CD4-positive, alpha-beta T cell (primary cell): ENCODE measurements at regions not wholly inside any gene's neighbourhood (a gene's known extent, or its start where the extent isn't known, plus 50 kb on each side); places are given as distances from the start of the nearest gene placed in this dataset.

Source experiments
- ATAC-seq: fragments of 200-7000 bp; cut with Tn5 transposase; one replicate; pipeline ENCODE4 v1.10.0; 2022; ENCODE audit warnings: mild to moderate bottlenecking; ENCODE audit not compliant: poor library complexity
- CTCF ChIA-PET: fragments of 350-600 bp; sonication (Branson Sonifier 250); formaldehyde crosslinking; loops from one replicate; lab custom pipeline; 2021; ENCODE audit warnings: antibody characterized with exemption, inconsistent platforms; lab: Charles Lee
- POLR2A ChIA-PET: fragments of 350-600 bp; sonication (Branson Sonifier 250); formaldehyde crosslinking; loops from one replicate; lab custom pipeline; 2021; ENCODE audit warnings: antibody characterized with exemption, inconsistent platforms; lab: Charles Lee
- DNase-seq, 14 experiments: peaks; one replicate each; pipeline ENCODE4 v3.0.0-alpha.2; 2013 to 2020; ENCODE audit warnings: mixed read lengths in 2 of 14
- H3K27ac ChIP-seq, 2 donors: one replicate each; pipeline versions ENCODE4 v1.5.1 to v1.7.0; 2013; ENCODE audit warnings: low read length in 2 of 2, low read depth in 1 of 2, mild to moderate bottlenecking in 1 of 2
- H3K27me3 ChIP-seq, 2 experiments: 1 replicate in 1 of 2; 2 replicates in 1 of 2; pipeline versions ENCODE4 v1.6.1 to v1.7.0; 2013; ENCODE audit warnings: low read length in 2 of 2, control low read depth in 1 of 2, mild to moderate bottlenecking in 1 of 2, moderate library complexity in 1 of 2; ENCODE audit not compliant: insufficient read depth in 2 of 2, control insufficient read depth in 1 of 2
- H3K36me3 ChIP-seq: one replicate; pipeline ENCODE4 v1.6.1; 2013; ENCODE audit warnings: low read length, control low read depth; ENCODE audit not compliant: insufficient read depth
- H3K4me1 ChIP-seq: one replicate; pipeline ENCODE4 v1.6.1; 2013; ENCODE audit warnings: low read length, control low read depth; ENCODE audit not compliant: insufficient read depth
- H3K4me3 ChIP-seq: one replicate; pipeline ENCODE4 v1.5.1; 2013; ENCODE audit warnings: mild to moderate bottlenecking, low read length, moderate library complexity
- H3K9me3 ChIP-seq, 2 experiments: 1 replicate in 1 of 2; 2 replicates in 1 of 2; pipeline versions ENCODE4 v1.6.1 to v1.7.0; 2013; ENCODE audit warnings: low read length in 2 of 2, mild to moderate bottlenecking in 2 of 2, control low read depth in 1 of 2, moderate library complexity in 1 of 2; ENCODE audit not compliant: control insufficient read depth in 1 of 2, insufficient read depth in 1 of 2
- H3K27ac Mint-ChIP-seq: one replicate; pipeline ENCODE4 v1.8.0; 2020; ENCODE audit warnings: mixed read lengths
- H3K27me3 Mint-ChIP-seq: one replicate; pipeline ENCODE4 v1.8.0; 2021; ENCODE audit warnings: mixed read lengths
- H3K36me3 Mint-ChIP-seq: one replicate; pipeline ENCODE4 v1.8.0; 2021; ENCODE audit warnings: low read depth, mixed read lengths
- H3K4me1 Mint-ChIP-seq: one replicate; pipeline ENCODE4 v1.8.0; 2021; ENCODE audit warnings: low read depth, mixed read lengths
- H3K4me3 Mint-ChIP-seq: one replicate; pipeline ENCODE4 v1.8.0; 2020; ENCODE audit warnings: mild to moderate bottlenecking, mixed read lengths
- H3K9me3 Mint-ChIP-seq: one replicate; pipeline ENCODE4 v1.8.0; 2020; ENCODE audit warnings: mixed read lengths
- intact Hi-C, 2 experiments: fragments of 100-400 bp; cut with DNase I in 1 of 2; cut with micrococcal nuclease in 1 of 2; formaldehyde crosslinking; loops; one replicate each; pipeline versions ENCODE4 v1.15.1 to v1.9.0; 2023 to 2025; cut with DNase I, micrococcal nuclease
- TF ChIP-seq, protein P1 (sequence below): fragments of 200-600 bp; IDR thresholded peaks from one replicate; pipeline ENCODE4 v1.8.0; 2022; ENCODE audit warnings: antibody characterized with exemption, mild to moderate bottlenecking

DNA sequence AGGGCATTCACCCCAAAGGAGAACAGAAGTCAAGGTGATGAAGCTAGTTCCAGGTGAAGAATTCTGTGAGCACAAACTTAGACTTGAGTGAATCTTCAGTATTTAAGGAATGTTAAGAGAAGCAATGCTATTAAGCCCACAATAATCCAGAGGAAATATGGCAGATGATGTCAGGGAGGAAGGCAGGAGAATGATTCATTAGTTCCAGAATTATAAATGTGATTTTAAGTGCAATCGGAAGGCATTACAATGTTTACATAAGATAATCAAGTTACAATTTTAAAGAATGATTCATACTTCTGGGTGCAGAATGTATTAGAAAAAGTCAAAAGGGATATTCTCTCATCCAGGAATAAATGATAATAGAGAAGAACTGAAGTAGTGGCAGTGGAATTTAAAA is 545.2 kb upstream of the BRINP3 start:
- Mint-ChIP-seq H3K27ac (no peak overlapping the region), H3K36me3 (no peaks in the 10 kb centered on the region), H3K4me1 (no peaks in the 10 kb centered on the region), H3K27me3 (no peaks in the 10 kb centered on the region), H3K9me3 (peaks cover 2% of the 10 kb centered on the region), H3K4me3 (no peak overlapping the region)
- no peak overlapping the region for H3K27ac ChIP-seq
- CTCF ChIA-PET: no interaction called here
- TF ChIP-seq, protein P1, sequence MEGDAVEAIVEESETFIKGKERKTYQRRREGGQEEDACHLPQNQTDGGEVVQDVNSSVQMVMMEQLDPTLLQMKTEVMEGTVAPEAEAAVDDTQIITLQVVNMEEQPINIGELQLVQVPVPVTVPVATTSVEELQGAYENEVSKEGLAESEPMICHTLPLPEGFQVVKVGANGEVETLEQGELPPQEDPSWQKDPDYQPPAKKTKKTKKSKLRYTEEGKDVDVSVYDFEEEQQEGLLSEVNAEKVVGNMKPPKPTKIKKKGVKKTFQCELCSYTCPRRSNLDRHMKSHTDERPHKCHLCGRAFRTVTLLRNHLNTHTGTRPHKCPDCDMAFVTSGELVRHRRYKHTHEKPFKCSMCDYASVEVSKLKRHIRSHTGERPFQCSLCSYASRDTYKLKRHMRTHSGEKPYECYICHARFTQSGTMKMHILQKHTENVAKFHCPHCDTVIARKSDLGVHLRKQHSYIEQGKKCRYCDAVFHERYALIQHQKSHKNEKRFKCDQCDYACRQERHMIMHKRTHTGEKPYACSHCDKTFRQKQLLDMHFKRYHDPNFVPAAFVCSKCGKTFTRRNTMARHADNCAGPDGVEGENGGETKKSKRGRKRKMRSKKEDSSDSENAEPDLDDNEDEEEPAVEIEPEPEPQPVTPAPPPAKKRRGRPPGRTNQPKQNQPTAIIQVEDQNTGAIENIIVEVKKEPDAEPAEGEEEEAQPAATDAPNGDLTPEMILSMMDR: no peak
- no peak overlapping the region for H3K4me3 ChIP-seq
- no peaks in the 10 kb centered on the region for H3K36me3 ChIP-seq
- no peaks in the 10 kb centered on the region for H3K4me1 ChIP-seq
- POLR2A ChIA-PET: no interaction called here
- no peak for DNase-seq
- no peaks in the 10 kb centered on the region for H3K27me3 ChIP-seq
- intact Hi-C loops: no loop called here
- no peak for ATAC-seq
- H3K9me3 ChIP-seq: peaks cover 1 to 17% of the 10 kb centered on the region in 2 experiments

DNA sequence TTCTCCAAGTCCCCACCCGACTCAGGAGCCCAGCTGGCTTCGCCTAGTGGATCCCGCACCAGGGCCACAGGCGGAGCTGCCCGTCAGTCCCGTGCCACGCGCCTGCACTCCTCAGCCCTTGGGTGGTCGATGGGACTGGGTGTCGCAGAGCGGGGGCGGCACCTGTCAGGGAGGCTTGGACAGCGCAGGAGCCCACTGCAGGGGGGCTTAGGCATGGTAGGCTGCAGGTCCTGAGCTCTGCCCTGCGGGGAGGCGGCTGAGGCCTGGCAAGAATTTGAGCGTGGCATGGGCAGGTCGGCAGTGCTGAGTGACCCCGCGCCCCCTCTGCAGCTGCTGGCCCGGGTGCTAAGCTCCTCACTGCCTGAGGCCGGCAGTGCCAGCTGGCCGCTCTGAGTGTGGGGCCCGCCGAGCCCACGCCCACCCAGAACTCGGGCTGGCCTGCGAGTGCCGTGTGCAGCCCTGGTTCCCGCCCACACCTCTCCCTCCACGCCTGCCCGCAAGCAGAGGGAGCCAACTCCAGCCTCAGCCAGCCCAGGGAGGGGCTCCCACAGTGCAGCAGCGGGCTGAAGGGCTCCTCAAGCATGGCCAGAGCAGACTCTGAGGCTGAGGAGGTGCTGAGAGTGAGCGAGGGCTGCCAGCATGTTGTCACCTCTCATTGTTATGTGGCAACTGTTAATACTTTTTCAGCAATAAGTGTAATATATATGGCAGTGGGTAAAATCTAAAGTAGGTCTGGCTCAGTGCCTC is 548.4 kb upstream of the BRINP3 start:
- no peak for ATAC-seq
- no peaks in the 10 kb centered on the region for H3K4me1 ChIP-seq
- TF ChIP-seq, protein P1: no peak
- ChIA-PET POLR2A (no interaction called here), CTCF (no interaction called here)
- H3K36me3 Mint-ChIP-seq: no peaks in the 10 kb centered on the region
- peak in 1 of 14 experiments; percentile 4 for DNase-seq
- no peaks in the 10 kb centered on the region for H3K27me3 Mint-ChIP-seq
- H3K4me3 ChIP-seq: no peak overlapping the region
- no peak overlapping the region for H3K4me3 Mint-ChIP-seq
- H3K27ac ChIP-seq: no peak overlapping the region
- peaks cover 5% of the 10 kb centered on the region for H3K9me3 Mint-ChIP-seq
- peaks cover 0 to 17% of the 10 kb centered on the region in 2 experiments for H3K9me3 ChIP-seq
- intact Hi-C loops: no loop called here
- H3K4me1 Mint-ChIP-seq: no peaks in the 10 kb centered on the region
- H3K36me3 ChIP-seq: no peaks in the 10 kb centered on the region
- no peaks in the 10 kb centered on the region for H3K27me3 ChIP-seq
- no peak overlapping the region for H3K27ac Mint-ChIP-seq

DNA sequence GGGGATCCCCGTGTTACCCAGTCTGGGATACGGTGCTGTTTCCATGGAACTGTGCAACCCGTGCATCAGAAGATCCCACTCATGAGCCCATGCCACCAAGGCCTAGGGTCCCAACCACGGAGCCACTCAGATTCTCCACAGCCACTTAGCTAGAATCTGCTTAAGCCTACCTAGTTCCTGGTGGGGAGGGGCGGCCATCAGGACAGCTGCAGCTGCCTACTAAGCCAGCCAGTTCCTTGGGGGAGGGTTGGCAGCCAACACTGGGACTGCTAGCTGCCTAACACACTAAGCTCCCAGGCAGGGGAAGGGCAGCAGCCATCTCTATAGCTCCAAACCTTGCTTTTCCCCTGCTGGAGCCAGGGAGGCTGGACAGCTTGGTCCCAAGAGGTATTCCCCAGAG is 549.2 kb upstream of the BRINP3 start:
- ATAC-seq: no peak
- intact Hi-C loops: no loop called here
- H3K9me3 ChIP-seq: peaks cover 0 to 17% of the 10 kb centered on the region in 2 experiments

More for the DNA sequence above, 549.2 kb upstream of the BRINP3 start:
- no peaks in the 10 kb centered on the region for H3K27me3 ChIP-seq
- no peaks in the 10 kb centered on the region for H3K4me1 ChIP-seq
- Mint-ChIP-seq H3K4me1 (no peaks in the 10 kb centered on the region), H3K27me3 (no peaks in the 10 kb centered on the region), H3K36me3 (no peaks in the 10 kb centered on the region), H3K27ac (no peak overlapping the region), H3K4me3 (no peak overlapping the region), H3K9me3 (peaks cover 3% of the 10 kb centered on the region)
- POLR2A ChIA-PET: no interaction called here
- H3K27ac ChIP-seq: no peak overlapping the region
- no peaks in the 10 kb centered on the region for H3K36me3 ChIP-seq
- DNase-seq: no peak
- TF ChIP-seq, protein P1: no peak
- H3K4me3 ChIP-seq: no peak overlapping the region
- CTCF ChIA-PET: no interaction called here
